Osteocyte (in vitro differentiated cells): ENCODE measurements at regions not wholly inside any gene's neighbourhood (a gene's known extent, or its start where the extent isn't known, plus 50 kb on each side); places are given as distances from the start of the nearest gene placed in this dataset.

ENCODE experiments used
- DNase-seq: peaks from one replicate; pipeline ENCODE4 v3.0.0; 2021; ENCODE audit warnings: mixed read lengths; ENCODE audit not compliant: unreplicated experiment; ENCODE audit errors: extremely low spot score
- H3K27ac Mint-ChIP-seq: one replicate; pipeline ENCODE4 v1.8.0; 2021; ENCODE audit warnings: mild to moderate bottlenecking, mixed read lengths; ENCODE audit not compliant: unreplicated experiment
- H3K27me3 Mint-ChIP-seq: one replicate; pipeline ENCODE4 v1.8.0; 2021; ENCODE audit warnings: mixed read lengths; ENCODE audit not compliant: unreplicated experiment
- H3K36me3 Mint-ChIP-seq: one replicate; pipeline ENCODE4 v1.8.0; 2021; ENCODE audit warnings: mixed read lengths; ENCODE audit not compliant: unreplicated experiment
- H3K4me1 Mint-ChIP-seq: one replicate; pipeline ENCODE4 v1.8.0; 2021; ENCODE audit warnings: mixed read lengths; ENCODE audit not compliant: unreplicated experiment
- H3K4me3 Mint-ChIP-seq: one replicate; pipeline ENCODE4 v1.8.0; 2021; ENCODE audit warnings: mild to moderate bottlenecking, moderate library complexity, mixed read lengths; ENCODE audit not compliant: unreplicated experiment
- H3K9me3 Mint-ChIP-seq: one replicate; pipeline ENCODE4 v1.8.0; 2021; ENCODE audit warnings: mixed read lengths; ENCODE audit not compliant: unreplicated experiment
- TF ChIP-seq, protein P1 (sequence below): fragments of 200-600 bp; sonication (generic); IDR thresholded peaks from 2 replicates; pipeline ENCODE4 v1.5.0; 2021; ENCODE audit warnings: antibody characterized with exemption, mild to moderate bottlenecking, moderate library complexity

- DNase-seq = peak; percentile 63
- H3K9me3 Mint-ChIP-seq = no peaks in the 10 kb centered on the region
- no peaks in the 10 kb centered on the region for H3K36me3 Mint-ChIP-seq
- H3K4me1 Mint-ChIP-seq = no peaks in the 10 kb centered on the region
- H3K27me3 Mint-ChIP-seq = no peaks in the 10 kb centered on the region
- TF ChIP-seq, protein P1, sequence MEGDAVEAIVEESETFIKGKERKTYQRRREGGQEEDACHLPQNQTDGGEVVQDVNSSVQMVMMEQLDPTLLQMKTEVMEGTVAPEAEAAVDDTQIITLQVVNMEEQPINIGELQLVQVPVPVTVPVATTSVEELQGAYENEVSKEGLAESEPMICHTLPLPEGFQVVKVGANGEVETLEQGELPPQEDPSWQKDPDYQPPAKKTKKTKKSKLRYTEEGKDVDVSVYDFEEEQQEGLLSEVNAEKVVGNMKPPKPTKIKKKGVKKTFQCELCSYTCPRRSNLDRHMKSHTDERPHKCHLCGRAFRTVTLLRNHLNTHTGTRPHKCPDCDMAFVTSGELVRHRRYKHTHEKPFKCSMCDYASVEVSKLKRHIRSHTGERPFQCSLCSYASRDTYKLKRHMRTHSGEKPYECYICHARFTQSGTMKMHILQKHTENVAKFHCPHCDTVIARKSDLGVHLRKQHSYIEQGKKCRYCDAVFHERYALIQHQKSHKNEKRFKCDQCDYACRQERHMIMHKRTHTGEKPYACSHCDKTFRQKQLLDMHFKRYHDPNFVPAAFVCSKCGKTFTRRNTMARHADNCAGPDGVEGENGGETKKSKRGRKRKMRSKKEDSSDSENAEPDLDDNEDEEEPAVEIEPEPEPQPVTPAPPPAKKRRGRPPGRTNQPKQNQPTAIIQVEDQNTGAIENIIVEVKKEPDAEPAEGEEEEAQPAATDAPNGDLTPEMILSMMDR = no peak
- H3K27ac Mint-ChIP-seq = no peak overlapping the region
- H3K4me3 Mint-ChIP-seq = no peak overlapping the region
These were observed 932.3 kb downstream of the BRD1 start for GRCh38 chr22:48895336-48895735.

GRCh38 chr22:48894804-48895250 is 932.8 kb downstream of the BRD1 start:
- Mint-ChIP-seq H3K27me3 (no peaks in the 10 kb centered on the region), H3K36me3 (no peaks in the 10 kb centered on the region), H3K4me1 (no peaks in the 10 kb centered on the region), H3K9me3 (no peaks in the 10 kb centered on the region), H3K4me3 (no peak overlapping the region), H3K27ac (no peak overlapping the region)
- DNase-seq = peak; percentile 75
- TF ChIP-seq, protein P1 = no peak

DNA sequence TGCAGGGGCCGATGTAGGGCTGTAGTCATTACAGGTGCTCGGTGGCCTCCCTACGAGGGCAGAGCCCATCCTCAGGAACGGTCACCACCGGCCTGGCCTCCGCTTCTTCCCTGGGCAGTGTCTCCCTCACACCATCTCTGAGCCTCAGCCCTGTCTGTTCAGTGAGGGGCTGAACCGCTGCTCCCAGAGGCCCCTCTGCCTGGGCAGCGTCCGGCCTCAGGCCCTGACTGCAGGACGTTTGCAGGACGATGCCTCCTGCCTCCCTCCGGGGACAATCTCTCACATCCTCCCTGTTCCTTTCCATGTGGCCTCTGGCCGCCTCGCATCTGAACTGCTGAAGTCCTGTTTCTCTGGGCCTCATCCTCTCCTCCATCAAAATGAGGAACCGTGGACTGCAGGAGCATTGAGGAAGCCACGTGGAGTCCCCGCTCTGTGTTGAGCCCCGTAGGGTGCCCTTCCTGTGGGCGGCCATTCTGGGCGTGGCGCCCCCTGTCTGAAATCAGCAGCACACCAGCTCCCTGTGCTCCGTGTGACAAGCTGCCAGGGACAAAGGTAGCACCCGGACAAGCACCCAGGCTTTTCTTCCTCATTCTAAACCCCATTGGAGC is 933.5 kb downstream of the BRD1 start:
- TF ChIP-seq, protein P1 = peak; percentile 17
- H3K27me3 Mint-ChIP-seq = no peaks in the 10 kb centered on the region
- H3K9me3 Mint-ChIP-seq = no peaks in the 10 kb centered on the region
- H3K36me3 Mint-ChIP-seq = no peaks in the 10 kb centered on the region
- H3K4me1 Mint-ChIP-seq = no peaks in the 10 kb centered on the region
- no peak overlapping the region for H3K27ac Mint-ChIP-seq
- no peak overlapping the region for H3K4me3 Mint-ChIP-seq
- peak; percentile 76 for DNase-seq

DNA sequence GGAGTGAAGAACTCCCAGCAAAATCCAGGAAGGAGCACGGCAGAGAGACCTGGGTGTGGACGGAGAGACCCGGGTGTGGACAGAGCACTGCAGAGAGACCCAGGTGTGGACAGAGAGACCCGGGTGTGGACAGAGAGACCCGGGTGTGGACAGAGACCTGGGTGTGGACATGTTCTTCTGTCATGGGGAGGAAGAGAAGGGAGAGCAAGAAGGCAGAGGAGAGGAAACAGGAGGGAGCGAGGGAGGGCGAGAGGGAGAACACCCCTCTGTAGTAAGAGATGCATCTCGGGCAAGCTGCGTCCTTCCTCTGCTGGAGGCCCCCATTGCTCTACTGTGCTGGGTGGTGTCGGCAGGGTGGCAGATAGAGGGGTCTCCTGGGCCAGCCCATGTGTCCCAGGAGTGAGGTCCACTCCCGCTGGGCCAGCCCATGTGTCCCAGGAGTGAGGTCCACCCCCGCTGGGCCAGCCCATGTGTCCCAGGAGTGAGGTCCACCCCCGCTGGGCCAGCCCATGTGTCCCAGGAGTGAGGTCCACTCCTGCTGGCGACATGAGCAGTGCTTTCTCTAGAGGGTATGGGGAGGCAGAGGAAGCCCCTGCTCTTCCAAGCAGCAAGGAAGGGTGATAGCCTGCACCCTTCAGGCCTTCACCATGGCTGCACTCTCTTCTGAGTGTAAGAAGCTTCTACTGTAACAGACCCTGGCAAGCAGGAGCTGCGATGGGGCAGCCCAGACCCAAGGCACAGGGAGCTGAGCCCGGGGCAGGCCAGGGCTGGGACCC is 934.2 kb downstream of the BRD1 start:
- TF ChIP-seq, protein P1 = no peak
- H3K4me1 Mint-ChIP-seq = no peaks in the 10 kb centered on the region
- no peaks in the 10 kb centered on the region for H3K36me3 Mint-ChIP-seq

GRCh38 chr22:48892578-48893287 is 934.9 kb downstream of the BRD1 start:
- Mint-ChIP-seq H3K27ac (no peak overlapping the region), H3K9me3 (no peaks in the 10 kb centered on the region), H3K4me3 (no peak overlapping the region), H3K27me3 (no peaks in the 10 kb centered on the region), H3K36me3 (no peaks in the 10 kb centered on the region), H3K4me1 (no peaks in the 10 kb centered on the region)
- peak; percentile 76 for DNase-seq
- TF ChIP-seq, protein P1 = no peak

More for the DNA sequence above, 934.2 kb downstream of the BRD1 start:
- Mint-ChIP-seq H3K27ac (no peak overlapping the region), H3K9me3 (no peaks in the 10 kb centered on the region), H3K27me3 (no peaks in the 10 kb centered on the region), H3K4me3 (no peak overlapping the region)
- peak; percentile 77 for DNase-seq
